ENCODE measurements at regions not wholly inside any gene's neighbourhood (a gene's known extent, or its start where the extent isn't known, plus 50 kb on each side); places are given as distances from the start of the nearest gene placed in this dataset.

DNA sequence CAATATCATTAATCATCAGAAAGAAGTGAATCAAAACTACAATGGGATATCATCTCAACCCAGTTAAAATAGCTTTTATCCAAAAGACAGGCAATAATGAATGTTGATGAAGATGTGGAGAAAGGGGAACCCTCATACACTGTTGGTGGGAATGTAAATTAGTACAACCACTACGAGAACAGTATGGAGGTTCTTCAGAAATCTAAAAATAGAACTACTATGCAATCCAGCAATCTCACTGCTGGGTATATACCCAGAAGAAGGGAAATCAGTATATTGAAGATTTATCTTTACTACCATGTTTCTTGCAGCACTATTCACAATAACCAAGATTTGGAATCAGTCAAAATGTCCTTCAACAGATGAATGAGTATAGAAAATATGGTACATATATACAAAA, 189.8 kb downstream of the HHIPL2 start:
- TF ChIP-seq EZH2 (IDR thresholded peaks at IDR 0.05; ENCODE audit: insufficient read depth, poor library complexity, severe bottlenecking): no peak
- TF ChIP-seq EZH2phosphoT487 (IDR thresholded peaks at IDR 0.05; ENCODE audit: insufficient read depth, low read depth): no peak

Measured in GM23248 (cell line).